MM.1S (cell line): ENCODE measurements at regions not wholly inside any gene's neighbourhood (a gene's known extent, or its start where the extent isn't known, plus 50 kb on each side); places are given as distances from the start of the nearest gene placed in this dataset.

Experiments used
- EZH2 ChIP-seq: fragments of 300-600 bp; sonication (generic); optimal IDR thresholded peaks from 2 replicates; pipeline ENCODE3; 2017; ENCODE audit warnings: low read depth, mild to moderate bottlenecking, antibody characterized with exemption, low read length, mixed read lengths
- TF ChIP-seq, protein P1 (sequence below): fragments of 300-600 bp; sonication (generic); IDR thresholded peaks from 2 replicates; pipeline ENCODE4 v1.5.1; 2016; ENCODE audit warnings: antibody characterized with exemption, low read length, mixed read lengths

DNA sequence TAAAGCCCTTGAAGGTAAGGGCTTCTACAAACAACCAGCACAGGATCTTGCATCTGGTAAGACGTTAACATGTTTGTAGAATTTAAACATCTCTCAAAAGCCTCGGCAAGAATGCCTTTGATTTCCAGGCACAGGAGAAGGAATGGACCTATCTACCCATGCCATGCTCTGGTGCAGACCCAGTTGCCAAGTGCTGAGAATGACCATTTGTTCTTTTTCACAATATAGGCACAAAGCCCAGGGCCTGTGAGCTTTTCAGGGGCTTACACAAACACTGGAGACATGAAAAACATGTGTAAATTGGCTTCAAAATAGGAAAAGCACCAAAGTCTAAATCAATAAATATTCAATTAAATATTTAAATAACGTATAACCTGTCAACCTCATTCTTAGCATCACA is 266.9 kb upstream of the TTC14 start:
- no peak for TF ChIP-seq EZH2
- TF ChIP-seq, protein P1, sequence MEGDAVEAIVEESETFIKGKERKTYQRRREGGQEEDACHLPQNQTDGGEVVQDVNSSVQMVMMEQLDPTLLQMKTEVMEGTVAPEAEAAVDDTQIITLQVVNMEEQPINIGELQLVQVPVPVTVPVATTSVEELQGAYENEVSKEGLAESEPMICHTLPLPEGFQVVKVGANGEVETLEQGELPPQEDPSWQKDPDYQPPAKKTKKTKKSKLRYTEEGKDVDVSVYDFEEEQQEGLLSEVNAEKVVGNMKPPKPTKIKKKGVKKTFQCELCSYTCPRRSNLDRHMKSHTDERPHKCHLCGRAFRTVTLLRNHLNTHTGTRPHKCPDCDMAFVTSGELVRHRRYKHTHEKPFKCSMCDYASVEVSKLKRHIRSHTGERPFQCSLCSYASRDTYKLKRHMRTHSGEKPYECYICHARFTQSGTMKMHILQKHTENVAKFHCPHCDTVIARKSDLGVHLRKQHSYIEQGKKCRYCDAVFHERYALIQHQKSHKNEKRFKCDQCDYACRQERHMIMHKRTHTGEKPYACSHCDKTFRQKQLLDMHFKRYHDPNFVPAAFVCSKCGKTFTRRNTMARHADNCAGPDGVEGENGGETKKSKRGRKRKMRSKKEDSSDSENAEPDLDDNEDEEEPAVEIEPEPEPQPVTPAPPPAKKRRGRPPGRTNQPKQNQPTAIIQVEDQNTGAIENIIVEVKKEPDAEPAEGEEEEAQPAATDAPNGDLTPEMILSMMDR, result no peak
